OCI-LY7 (cell line): ENCODE measurements at regions not wholly inside any gene's neighbourhood (a gene's known extent, or its start where the extent isn't known, plus 50 kb on each side); places are given as distances from the start of the nearest gene placed in this dataset.

Experiments used
- EZH2phosphoT487 ChIP-seq: fragments of 200-600 bp; sonication (generic); IDR thresholded peaks from 2 replicates; pipeline ENCODE4 v1.6.1; 2018; ENCODE audit warnings: low read depth, borderline replicate concordance, mild to moderate bottlenecking, mixed run types, antibody characterized with exemption, low read length, moderate library complexity, mixed read lengths
- TF ChIP-seq, protein P1 (sequence below): fragments of 200-600 bp; sonication (generic); conservative IDR thresholded peaks from 2 replicates; pipeline ENCODE4 v1.5.1; 2014; ENCODE audit warnings: mild to moderate bottlenecking, antibody characterized with exemption, low read length, moderate library complexity, mixed read lengths

DNA sequence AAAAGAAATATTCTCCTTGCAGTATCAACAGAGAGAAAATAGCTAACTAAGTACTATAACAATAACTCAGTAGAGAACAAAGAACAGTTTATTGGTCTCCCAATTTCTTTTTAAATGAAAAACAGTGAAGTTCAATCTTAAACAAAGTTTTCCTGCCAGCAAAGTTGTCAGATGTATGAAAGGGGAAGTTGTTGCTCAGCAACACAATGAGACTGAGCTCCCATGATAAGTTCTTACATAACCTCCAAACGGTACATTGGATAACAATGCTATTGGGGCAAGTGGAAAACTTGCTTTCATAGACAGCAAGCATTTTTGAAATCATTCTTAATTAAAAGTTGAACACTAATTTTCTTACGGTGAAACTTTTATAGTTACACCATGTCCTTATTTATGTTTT, 94.9 kb downstream of the ALG10B start:
- TF ChIP-seq, protein P1, sequence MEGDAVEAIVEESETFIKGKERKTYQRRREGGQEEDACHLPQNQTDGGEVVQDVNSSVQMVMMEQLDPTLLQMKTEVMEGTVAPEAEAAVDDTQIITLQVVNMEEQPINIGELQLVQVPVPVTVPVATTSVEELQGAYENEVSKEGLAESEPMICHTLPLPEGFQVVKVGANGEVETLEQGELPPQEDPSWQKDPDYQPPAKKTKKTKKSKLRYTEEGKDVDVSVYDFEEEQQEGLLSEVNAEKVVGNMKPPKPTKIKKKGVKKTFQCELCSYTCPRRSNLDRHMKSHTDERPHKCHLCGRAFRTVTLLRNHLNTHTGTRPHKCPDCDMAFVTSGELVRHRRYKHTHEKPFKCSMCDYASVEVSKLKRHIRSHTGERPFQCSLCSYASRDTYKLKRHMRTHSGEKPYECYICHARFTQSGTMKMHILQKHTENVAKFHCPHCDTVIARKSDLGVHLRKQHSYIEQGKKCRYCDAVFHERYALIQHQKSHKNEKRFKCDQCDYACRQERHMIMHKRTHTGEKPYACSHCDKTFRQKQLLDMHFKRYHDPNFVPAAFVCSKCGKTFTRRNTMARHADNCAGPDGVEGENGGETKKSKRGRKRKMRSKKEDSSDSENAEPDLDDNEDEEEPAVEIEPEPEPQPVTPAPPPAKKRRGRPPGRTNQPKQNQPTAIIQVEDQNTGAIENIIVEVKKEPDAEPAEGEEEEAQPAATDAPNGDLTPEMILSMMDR, result no peak
- TF ChIP-seq EZH2phosphoT487, result no peak
